ENCODE measurements at regions not wholly inside any gene's neighbourhood (a gene's known extent, or its start where the extent isn't known, plus 50 kb on each side); places are given as distances from the start of the nearest gene placed in this dataset.

DNA sequence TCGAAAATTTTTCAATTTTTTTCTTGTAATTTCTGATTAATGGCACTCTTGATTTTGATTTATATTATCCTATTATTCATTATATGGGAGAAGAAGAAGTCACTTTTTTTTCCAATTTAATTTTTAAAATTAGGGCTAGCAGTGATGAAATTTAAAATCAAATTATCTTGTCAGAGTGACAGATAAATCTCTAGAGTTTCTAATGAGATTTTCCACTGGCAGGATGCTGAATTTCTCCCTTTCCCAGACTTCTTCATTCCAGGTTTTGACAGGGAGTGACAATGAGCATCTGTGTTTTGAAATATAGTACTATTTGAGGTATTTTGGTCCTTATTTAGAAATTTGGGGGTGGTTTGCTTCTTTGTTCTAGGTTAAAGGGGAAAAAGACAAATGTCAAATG lies 2274.1 kb downstream of the MAT2B start:
- H3K79me2 ChIP-seq (ENCODE audit: control insufficient read depth, insufficient read depth, low read length) = no peaks in the 10 kb centered on the region
- no peak overlapping the region for H3K4me3 ChIP-seq
- no peak overlapping the region for H3K4me2 ChIP-seq (ENCODE audit: control insufficient read depth, insufficient read depth)
- ChIA-PET POLR2A (no interaction called here), RAD21 (ENCODE audit: unreplicated experiment) (no interaction called here), CTCF (no interaction called here), SMC1A (ENCODE audit: uncharacterized antibody, unreplicated experiment) (no interaction called here)
- no peaks in the 10 kb centered on the region for H3K36me3 ChIP-seq (ENCODE audit: control insufficient read depth in 2 of 2, insufficient read depth in 2 of 2, low read length in 1 of 2)
- H3K4me1 ChIP-seq (ENCODE audit: control insufficient read depth, insufficient read depth, low read length) = no peaks in the 10 kb centered on the region
- no peak overlapping the region for H3K27ac ChIP-seq (ENCODE audit: control insufficient read depth, insufficient read depth)
- no peaks in the 10 kb centered on the region for H4K20me1 ChIP-seq (ENCODE audit: control insufficient read depth, insufficient read depth)
- no peaks in the 10 kb centered on the region for H3K27me3 ChIP-seq (replicated peaks in 1 of 2; ENCODE audit: control insufficient read depth in 2 of 2, insufficient read depth in 2 of 2, low read length in 1 of 2)
- FAIRE-seq = no peak
- in situ Hi-C loops (cut with MboI) (no loop called here), intact Hi-C loops (cut with micrococcal nuclease; ENCODE audit: unreplicated experiment) (no loop called here)
- no peaks in the 10 kb centered on the region for H3K9me3 ChIP-seq (replicated peaks; ENCODE audit: control insufficient read depth, insufficient read depth, low read length)
- 0% methylated on average over 1 of the region's 1 CpG for WGBS (ENCODE audit: insufficient coverage, insufficient replicate concordance, low lambda C conversion rate, missing lambda C conversion rate)
- no peak overlapping the region for H3K9ac ChIP-seq (ENCODE audit: control insufficient read depth, insufficient read depth, low read length)
- ATAC-seq = no peak
- no peak for DNase-seq (ENCODE audit: low read depth, low spot score)
- H2AFZ ChIP-seq (ENCODE audit: control insufficient read depth, low read depth, low read length) = no peak overlapping the region
- no TSS peak for BruUV-seq (replicated peaks)
- TF ChIP-seq SIX5 (IDR thresholded peaks at IDR 0.05; ENCODE audit: low read depth, low read length, severe bottlenecking) (no peak), POLR2AphosphoS5 (IDR thresholded peaks at IDR 0.05; ENCODE audit: low read length) (no peak), BCL11A (IDR thresholded peaks at IDR 0.05; ENCODE audit: low read depth, low read length) (no peak), TCF12 (IDR thresholded peaks at IDR 0.05; ENCODE audit: low read depth, low read length) (no peak), EGR1 (IDR thresholded peaks at IDR 0.05; ENCODE audit: borderline replicate concordance in 1 of 2, low read depth in 2 of 2, low read length in 2 of 2) (no peak), IRF4 (IDR thresholded peaks at IDR 0.05; ENCODE audit: low read depth, low read length) (no peak), TCF3 (IDR thresholded peaks at IDR 0.05; ENCODE audit: borderline replicate concordance, insufficient read depth, low read depth, low read length) (no peak), STAT1 (conservative IDR thresholded peaks at IDR 0.05) (no peak), NKRF (conservative IDR thresholded peaks at IDR 0.05) (no peak), SP1 (IDR thresholded peaks at IDR 0.05; ENCODE audit: low read depth, low read length) (no peak), ZBED1 (IDR thresholded peaks at IDR 0.05; ENCODE audit: borderline replicate concordance) (no peak), SRF (IDR thresholded peaks at IDR 0.05; ENCODE audit: low read depth in 2 of 2, low read length in 2 of 2) (no peak), NRF1 (conservative IDR thresholded peaks at IDR 0.05; ENCODE audit: low read depth, low read length) (no peak), TCF7 (IDR thresholded peaks at IDR 0.05; ENCODE audit: borderline replicate concordance) (no peak), NFIC (IDR thresholded peaks at IDR 0.05; ENCODE audit: low read depth, low read length) (no peak), MEF2B (IDR thresholded peaks at IDR 0.05; ENCODE audit: partially characterized antibody, poor library complexity, severe bottlenecking) (no peak)

Data from GM12878 (cell line).